Esophagus squamous epithelium (tissue), 5 donors: ENCODE measurements at regions not wholly inside any gene's neighbourhood (a gene's known extent, or its start where the extent isn't known, plus 50 kb on each side); places are given as distances from the start of the nearest gene placed in this dataset.
"Not testable (repeated sequence)": the region's sequence is repeated elsewhere in the genome, so short reads cannot be mapped to it uniquely, and the experiment has no call there.

Experiments used
- DNase-seq: peaks from one replicate; lab custom pipeline; 2025; lab: John Stamatoyannopoulos, UW
- H3K27ac ChIP-seq, 4 donors: fragments of 200-600 bp; sonication (generic); one replicate each; pipeline ENCODE4 v1.5.1; 2016 to 2019; ENCODE audit warnings: mild to moderate bottlenecking in 1 of 4
- H3K27me3 ChIP-seq, 4 donors: fragments of 200-600 bp; sonication (generic); 1 replicate in 3 of 4; 2 replicates in 1 of 4; pipeline versions ENCODE4 v1.5.1 to v1.6.0; 2017 to 2021; ENCODE audit warnings: antibody characterized with exemption in 1 of 4
- H3K36me3 ChIP-seq, 3 donors: fragments of 200-600 bp; sonication (generic); one replicate each; pipeline ENCODE4 v1.5.1; 2016 to 2019
- H3K4me1 ChIP-seq, 3 donors: fragments of 200-600 bp; sonication (generic); one replicate each; pipeline ENCODE4 v1.5.1; 2017 to 2019
- H3K4me3 ChIP-seq, 4 donors: fragments of 200-600 bp; sonication (generic); 1 replicate in 3 of 4; 2 replicates in 1 of 4; pipeline ENCODE4 v1.5.1; 2016 to 2019; ENCODE audit warnings: mild to moderate bottlenecking in 2 of 4, moderate library complexity in 1 of 4
- H3K9me3 ChIP-seq, 3 donors: fragments of 200-600 bp; sonication (generic); one replicate each; pipeline ENCODE4 v1.5.1; 2016 to 2019
- CTCF ChIP-seq, 6 experiments: fragments of 450-650 bp in 4 of 6; fragments of 200-600 bp in 2 of 6; sonication (generic) in 2 of 6; IDR thresholded peaks; one replicate each; pipeline ENCODE4 v1.5.1; 2016 to 2019; ENCODE audit warnings: antibody characterized with exemption in 6 of 6, mild to moderate bottlenecking in 4 of 6, moderate library complexity in 4 of 6
- POLR2A ChIP-seq, 4 donors: fragments of 450-650 bp; IDR thresholded peaks; one replicate each; pipeline ENCODE4 v1.6.1; 2017; ENCODE audit warnings: antibody characterized with exemption in 4 of 4, mild to moderate bottlenecking in 4 of 4, moderate library complexity in 3 of 4
- WGBS, 2 donors: methylation state at CpG; one replicate each; pipeline ENCODE4 v1.1.5; 2018; 5-methylcytosine and 5-hydroxymethylcytosine counted together
- intact Hi-C: fragments of 100-400 bp; cut with DNase I; formaldehyde crosslinking; loops from one replicate; pipeline ENCODE4 v1.15.0; 2022
- donor health status: DM: yes; HTN: yes; CAD: no.

- no peaks in the 10 kb centered on the region for H3K27me3 ChIP-seq
- H3K4me3 ChIP-seq = no peak overlapping the region
- no peak overlapping the region for H3K27ac ChIP-seq
- intact Hi-C loops = no loop called here
- H3K36me3 ChIP-seq = peaks cover 0 to 35% (median 3%) of the 10 kb centered on the region in 3 donors
- no peaks in the 10 kb centered on the region for H3K4me1 ChIP-seq
- H3K9me3 ChIP-seq = no peaks in the 10 kb centered on the region
- no peak for DNase-seq
- TF ChIP-seq CTCF (IDR thresholded peaks at IDR 0.05) (no peak), POLR2A (IDR thresholded peaks at IDR 0.05) (no peak)
- WGBS, 2 donors = 94 to 95% methylated on average over 2 of the region's 2 CpGs
Observed at GRCh38 chr6:144561455-144562043, 276.4 kb downstream of the UTRN start.

- no peak for TF ChIP-seq CTCF (IDR thresholded peaks at IDR 0.05)
- no peak for TF ChIP-seq POLR2A (IDR thresholded peaks at IDR 0.05)
- DNase-seq = no peak
- no peaks in the 10 kb centered on the region for H3K9me3 ChIP-seq
- WGBS, 2 donors = 98% methylated on average over 2 of the region's 2 CpGs
- no peak overlapping the region for H3K27ac ChIP-seq
- peaks cover 0 to 6% (median 0%) of the 10 kb centered on the region in 3 donors for H3K4me1 ChIP-seq
- intact Hi-C loops = no loop called here
- peaks cover 0 to 22% (median 3%) of the 10 kb centered on the region in 3 donors for H3K36me3 ChIP-seq
- no peaks in the 10 kb centered on the region for H3K27me3 ChIP-seq
- no peak overlapping the region for H3K4me3 ChIP-seq
Observed at GRCh38 chr6:144564202-144564601, 279.1 kb downstream of the UTRN start.

GRCh38 chr6:144566868-144567615 is 281.9 kb downstream of the UTRN start:
- H3K27me3 ChIP-seq = no peaks in the 10 kb centered on the region
- peaks cover 0 to 30% (median 3%) of the 10 kb centered on the region in 3 donors for H3K36me3 ChIP-seq
- no peak for TF ChIP-seq POLR2A (IDR thresholded peaks at IDR 0.05)
- TF ChIP-seq CTCF (IDR thresholded peaks at IDR 0.05) = no peak
- H3K4me1 ChIP-seq = peaks cover 0 to 6% (median 0%) of the 10 kb centered on the region in 3 donors
- H3K9me3 ChIP-seq = no peaks in the 10 kb centered on the region
- intact Hi-C loops = no loop called here
- 94 to 98% methylated on average over 3 of the region's 3 CpGs for WGBS, 2 donors
- no peak for DNase-seq
- H3K27ac ChIP-seq = no peak overlapping the region
- H3K4me3 ChIP-seq = no peak overlapping the region

GRCh38 chr6:144568241-144568640 is 283.1 kb downstream of the UTRN start:
- Histone ChIP-seq H3K36me3 (peaks cover 0 to 31% (median 3%) of the 10 kb centered on the region in 3 donors), H3K27ac (no peak overlapping the region), H3K27me3 (no peaks in the 10 kb centered on the region), H3K9me3 (no peaks in the 10 kb centered on the region), H3K4me1 (peaks cover 0 to 6% (median 0%) of the 10 kb centered on the region in 3 donors), H3K4me3 (no peak overlapping the region)
- 89 to 91% methylated on average over 8 of the region's 8 CpGs for WGBS, 2 donors
- no peak for DNase-seq
- intact Hi-C loops = no loop called here
- TF ChIP-seq POLR2A (IDR thresholded peaks at IDR 0.05) (no peak), CTCF (IDR thresholded peaks at IDR 0.05) (no peak)

GRCh38 chr6:144572541-144572940 is 287.4 kb downstream of the UTRN start:
- H3K27ac ChIP-seq, DNase-seq, H3K9me3 ChIP-seq, intact Hi-C loops, H3K27me3 ChIP-seq, H3K4me3 ChIP-seq, H3K4me1 ChIP-seq: not testable (repeated sequence)
- peaks cover 0 to 33% (median 8%) of the 10 kb centered on the region in 3 donors for H3K36me3 ChIP-seq
- 93 to 100% methylated on average over 1 of the region's 1 CpG for WGBS, 2 donors
